ENCODE measurements at regions not wholly inside any gene's neighbourhood (a gene's known extent, or its start where the extent isn't known, plus 50 kb on each side); places are given as distances from the start of the nearest gene placed in this dataset.

- no peak overlapping the region for H3K27ac ChIP-seq
- DNase-seq = no peak
- no peaks in the 10 kb centered on the region for H3K4me1 ChIP-seq (replicated peaks in 1 of 2)
- TF ChIP-seq POLR2A (IDR thresholded peaks at IDR 0.05) = no peak
- TF ChIP-seq, protein P1, sequence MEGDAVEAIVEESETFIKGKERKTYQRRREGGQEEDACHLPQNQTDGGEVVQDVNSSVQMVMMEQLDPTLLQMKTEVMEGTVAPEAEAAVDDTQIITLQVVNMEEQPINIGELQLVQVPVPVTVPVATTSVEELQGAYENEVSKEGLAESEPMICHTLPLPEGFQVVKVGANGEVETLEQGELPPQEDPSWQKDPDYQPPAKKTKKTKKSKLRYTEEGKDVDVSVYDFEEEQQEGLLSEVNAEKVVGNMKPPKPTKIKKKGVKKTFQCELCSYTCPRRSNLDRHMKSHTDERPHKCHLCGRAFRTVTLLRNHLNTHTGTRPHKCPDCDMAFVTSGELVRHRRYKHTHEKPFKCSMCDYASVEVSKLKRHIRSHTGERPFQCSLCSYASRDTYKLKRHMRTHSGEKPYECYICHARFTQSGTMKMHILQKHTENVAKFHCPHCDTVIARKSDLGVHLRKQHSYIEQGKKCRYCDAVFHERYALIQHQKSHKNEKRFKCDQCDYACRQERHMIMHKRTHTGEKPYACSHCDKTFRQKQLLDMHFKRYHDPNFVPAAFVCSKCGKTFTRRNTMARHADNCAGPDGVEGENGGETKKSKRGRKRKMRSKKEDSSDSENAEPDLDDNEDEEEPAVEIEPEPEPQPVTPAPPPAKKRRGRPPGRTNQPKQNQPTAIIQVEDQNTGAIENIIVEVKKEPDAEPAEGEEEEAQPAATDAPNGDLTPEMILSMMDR (IDR thresholded peaks at IDR 0.05) = no peak
- WGBS, 4 donors = 57 to 69% (median 63%) methylated on average over 2 of the region's 2 CpGs
- intact Hi-C loops (cut with DNase I) = no loop called here
- H3K36me3 ChIP-seq (replicated peaks in 1 of 2) = no peaks in the 10 kb centered on the region
- no peak overlapping the region for H3K4me3 ChIP-seq
- peaks cover 0 to 6% (median 0%) of the 10 kb centered on the region in 3 donors for H3K9me3 ChIP-seq (replicated peaks in 1 of 3)
- H3K27me3 ChIP-seq = no peaks in the 10 kb centered on the region
These were observed 1289.3 kb downstream of the HACE1 start for GRCh38 chr6:103570431-103570830.

- no peaks in the 10 kb centered on the region for H3K9me3 ChIP-seq (replicated peaks in 1 of 3)
- H3K27ac ChIP-seq = no peak overlapping the region
- no peak for DNase-seq
- no peaks in the 10 kb centered on the region for H3K4me1 ChIP-seq (replicated peaks in 1 of 2)
- H3K36me3 ChIP-seq (replicated peaks in 1 of 2) = no peaks in the 10 kb centered on the region
- intact Hi-C loops (cut with DNase I) = no loop called here
- no peak overlapping the region for H3K4me3 ChIP-seq
- TF ChIP-seq, protein P1 (IDR thresholded peaks at IDR 0.05) = no peak
- no peak for TF ChIP-seq POLR2A (IDR thresholded peaks at IDR 0.05)
- no peaks in the 10 kb centered on the region for H3K27me3 ChIP-seq
These were observed 1304.8 kb downstream of the HACE1 start for GRCh38 chr6:103554911-103555310.

DNA sequence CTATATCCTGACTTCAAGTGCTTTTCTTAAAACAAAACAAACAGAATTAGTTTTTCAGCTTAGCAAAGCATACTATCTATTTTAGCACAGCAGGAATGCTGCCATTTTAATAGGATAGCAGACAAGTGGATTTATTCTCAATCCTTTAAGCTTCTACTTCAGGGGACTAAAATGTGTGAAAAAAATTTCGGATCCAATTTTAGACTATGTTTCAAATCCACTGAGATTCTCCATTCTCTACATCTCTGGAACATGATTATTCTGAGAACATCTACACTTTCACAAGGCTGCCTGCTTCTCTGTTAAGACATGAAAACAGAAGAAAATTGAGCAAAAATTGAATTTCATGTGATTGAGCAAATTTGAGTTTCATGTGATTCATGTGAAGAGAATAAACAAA lies 1321.3 kb downstream of the HACE1 start:
- H3K27ac ChIP-seq = no peak overlapping the region
- TF ChIP-seq, protein P1 (IDR thresholded peaks at IDR 0.05) = no peak
- no peak for TF ChIP-seq POLR2A (IDR thresholded peaks at IDR 0.05)
- no peak overlapping the region for H3K4me3 ChIP-seq
- no peaks in the 10 kb centered on the region for H3K4me1 ChIP-seq (replicated peaks in 1 of 2)
- no peak for DNase-seq
- no peaks in the 10 kb centered on the region for H3K27me3 ChIP-seq
- WGBS, 4 donors = 50 to 55% (median 53%) methylated on average over 1 of the region's 1 CpG
- H3K36me3 ChIP-seq (replicated peaks in 1 of 2) = no peaks in the 10 kb centered on the region
- intact Hi-C loops (cut with DNase I) = no loop called here
- no peaks in the 10 kb centered on the region for H3K9me3 ChIP-seq (replicated peaks in 1 of 3)

DNA sequence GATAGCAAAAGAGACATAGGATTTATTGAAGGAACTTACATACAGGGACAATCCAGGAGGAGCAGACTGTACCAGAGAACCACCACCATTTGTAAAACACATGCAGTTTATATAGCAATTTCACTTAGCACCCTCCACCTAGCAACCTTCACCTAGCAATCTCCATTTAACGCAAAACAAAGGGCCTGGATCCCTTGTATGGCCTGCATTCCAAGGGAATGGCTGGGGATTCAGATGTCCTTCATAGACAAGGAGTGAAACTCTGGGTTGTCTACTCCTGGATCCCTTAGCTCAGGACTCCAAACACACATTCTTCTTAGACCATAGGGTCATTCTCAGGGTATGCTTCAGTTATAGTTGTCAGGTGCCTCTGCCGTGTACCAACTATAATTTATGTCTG lies 1324.9 kb downstream of the HACE1 start:
- TF ChIP-seq, protein P1 (IDR thresholded peaks at IDR 0.05) = no peak
- TF ChIP-seq POLR2A (IDR thresholded peaks at IDR 0.05) = no peak
- no peaks in the 10 kb centered on the region for H3K27me3 ChIP-seq
- no peak overlapping the region for H3K4me3 ChIP-seq
- 48 to 72% (median 67%) methylated on average over 2 of the region's 2 CpGs for WGBS, 4 donors
- intact Hi-C loops (cut with DNase I) = no loop called here
- no peak overlapping the region for H3K27ac ChIP-seq
- no peaks in the 10 kb centered on the region for H3K9me3 ChIP-seq (replicated peaks in 1 of 3)
- no peaks in the 10 kb centered on the region for H3K36me3 ChIP-seq (replicated peaks in 1 of 2)
- H3K4me1 ChIP-seq (replicated peaks in 1 of 2) = no peaks in the 10 kb centered on the region
- no peak for DNase-seq
